ENCODE measurements at regions not wholly inside any gene's neighbourhood (a gene's known extent, or its start where the extent isn't known, plus 50 kb on each side); places are given as distances from the start of the nearest gene placed in this dataset.

- DNase-seq (ENCODE audit: low read depth, low spot score) (no peak), FAIRE-seq (no peak), ATAC-seq (no peak)
- no peaks in the 10 kb centered on the region for H3K9me3 ChIP-seq (replicated peaks; ENCODE audit: control insufficient read depth, insufficient read depth, low read length)
- H3K4me3 ChIP-seq = no peak overlapping the region
- H3K9ac ChIP-seq (ENCODE audit: control insufficient read depth, insufficient read depth, low read length) = no peak overlapping the region
- no peaks in the 10 kb centered on the region for H3K79me2 ChIP-seq (ENCODE audit: control insufficient read depth, insufficient read depth, low read length)
- H3K4me2 ChIP-seq (ENCODE audit: control insufficient read depth, insufficient read depth) = no peak overlapping the region
- no peaks in the 10 kb centered on the region for H3K36me3 ChIP-seq (ENCODE audit: control insufficient read depth in 2 of 2, insufficient read depth in 2 of 2, low read length in 1 of 2)
- in situ Hi-C loops (cut with MboI) = no loop called here
- no peak for TF ChIP-seq BCL11A (IDR thresholded peaks at IDR 0.05; ENCODE audit: low read depth, low read length)
- TF ChIP-seq CTCF (IDR thresholded peaks at IDR 0.05 in 2 of 3, conservative IDR thresholded peaks at IDR 0.05 in 1 of 3; ENCODE audit: control insufficient read depth in 2 of 3, extremely low read depth in 1 of 3, insufficient read depth in 1 of 3, low read depth in 3 of 3, low read length in 3 of 3) = no peak
- TF ChIP-seq NFXL1 (IDR thresholded peaks at IDR 0.05; ENCODE audit: borderline replicate concordance) = no peak
- no peak for TF ChIP-seq TCF3 (IDR thresholded peaks at IDR 0.05; ENCODE audit: borderline replicate concordance, insufficient read depth, low read depth, low read length)
- TF ChIP-seq YBX1 (IDR thresholded peaks at IDR 0.05) = no peak
- no peak for TF ChIP-seq RB1 (IDR thresholded peaks at IDR 0.05; ENCODE audit: borderline replicate concordance)
- no peak for TF ChIP-seq YY1 (IDR thresholded peaks at IDR 0.05; ENCODE audit: low read depth, low read length)
- no peak for TF ChIP-seq RELA (IDR thresholded peaks at IDR 0.05; ENCODE audit: borderline replicate concordance, partially characterized antibody)
- ChIA-PET SMC1A (ENCODE audit: uncharacterized antibody, unreplicated experiment) (no interaction called here), CTCF (interaction anchor here (0.6 kb wide), 1 partner anchor 103 kb away, joined by 3 read pairs; no protein-coding TSS in a partner anchor), RAD21 (ENCODE audit: unreplicated experiment) (no interaction called here), POLR2A (no interaction called here)
- H3K27me3 ChIP-seq (replicated peaks in 1 of 2; ENCODE audit: control insufficient read depth in 2 of 2, insufficient read depth in 2 of 2, low read length in 1 of 2) = no peaks in the 10 kb centered on the region
- intact Hi-C loops (cut with micrococcal nuclease; ENCODE audit: unreplicated experiment) = no loop called here
- WGBS (ENCODE audit: insufficient coverage, insufficient replicate concordance, low lambda C conversion rate, missing lambda C conversion rate) = 2% methylated on average over 3 of the region's 3 CpGs
- no TSS peak for BruUV-seq (replicated peaks)
- no peaks in the 10 kb centered on the region for H4K20me1 ChIP-seq (ENCODE audit: control insufficient read depth, insufficient read depth)
- H3K27ac ChIP-seq (ENCODE audit: control insufficient read depth, insufficient read depth) = no peak overlapping the region
- no peaks in the 10 kb centered on the region for H3K4me1 ChIP-seq (ENCODE audit: control insufficient read depth, insufficient read depth, low read length)
- H2AFZ ChIP-seq (ENCODE audit: control insufficient read depth, low read depth, low read length) = no peak overlapping the region
These were observed 94.0 kb upstream of the COX7C start for GRCh38 chr5:86523718-86524117.
